Stomach (tissue), 4 donors: ENCODE measurements at regions not wholly inside any gene's neighbourhood (a gene's known extent, or its start where the extent isn't known, plus 50 kb on each side); places are given as distances from the start of the nearest gene placed in this dataset.

Source experiments
- CTCF ChIP-seq, 7 experiments: fragments of 450-650 bp in 4 of 7; fragments of 200-600 bp in 3 of 7; sonication (generic) in 3 of 7; IDR thresholded peaks; one replicate each; pipeline ENCODE4 v1.5.1; 2016 to 2019; ENCODE audit warnings: antibody characterized with exemption in 7 of 7, control low read depth in 2 of 7, mild to moderate bottlenecking in 1 of 7
- EP300 ChIP-seq: sonication (generic); formaldehyde crosslinking; IDR thresholded peaks from one replicate; pipeline ENCODE4 v1.6.1; 2017; ENCODE audit warnings: antibody characterized with exemption
- POLR2A ChIP-seq, 4 donors: fragments of 450-650 bp; IDR thresholded peaks; one replicate each; pipeline ENCODE4 v1.6.1; 2016; ENCODE audit warnings: antibody characterized with exemption in 4 of 4, control low read depth in 2 of 4, mild to moderate bottlenecking in 1 of 4, moderate library complexity in 1 of 4
- POLR2AphosphoS5 ChIP-seq, 3 donors: sonication (generic); formaldehyde crosslinking; IDR thresholded peaks; one replicate each; pipeline ENCODE4 v1.6.1; 2016; ENCODE audit warnings: antibody characterized with exemption in 3 of 3

DNA sequence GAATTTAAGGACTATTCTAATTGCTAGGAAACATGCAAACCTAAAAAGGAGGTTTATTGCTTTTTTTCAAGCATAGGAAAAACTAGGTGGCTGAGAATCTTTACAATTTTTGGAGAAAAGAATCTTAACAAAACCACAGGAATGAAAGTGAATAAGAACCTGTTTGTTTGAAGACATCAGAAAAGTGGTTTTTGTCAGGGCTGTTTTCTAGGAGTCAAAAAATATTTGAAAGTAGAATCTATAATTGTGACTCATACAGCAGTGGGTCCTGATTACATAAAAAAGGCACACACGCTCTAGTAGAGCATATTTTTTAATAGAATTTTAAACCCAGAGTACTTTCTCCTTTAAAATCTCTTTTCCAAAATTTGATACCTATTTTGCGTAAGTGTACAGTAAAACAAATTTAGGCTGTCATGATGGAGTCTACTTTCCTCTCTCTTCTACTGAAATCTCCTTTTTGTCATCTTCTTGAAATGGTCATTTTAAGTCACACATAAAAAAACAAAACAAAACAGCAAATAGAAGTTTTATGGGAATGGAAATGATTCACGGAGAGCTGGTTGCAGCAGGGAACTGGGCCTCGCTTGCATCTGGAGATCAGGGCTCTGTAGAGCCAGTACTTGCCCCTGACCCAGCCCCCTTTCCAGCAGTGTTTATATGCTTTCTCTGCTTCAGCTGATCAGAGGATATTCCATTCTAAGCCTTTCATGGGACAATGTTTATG, 59.1 kb upstream of the PELI1 start:
- TF ChIP-seq CTCF (IDR thresholded peaks at IDR 0.05): no peak
- TF ChIP-seq POLR2A (IDR thresholded peaks at IDR 0.05): no peak
- TF ChIP-seq EP300: no peak
- TF ChIP-seq POLR2AphosphoS5 (IDR thresholded peaks at IDR 0.05): no peak
